Neuron (in vitro differentiated cells): ENCODE measurements at regions not wholly inside any gene's neighbourhood (a gene's known extent, or its start where the extent isn't known, plus 50 kb on each side); places are given as distances from the start of the nearest gene placed in this dataset.

Experiments
- H2AFZ ChIP-seq: one replicate; pipeline ENCODE4 v1.6.1; 2013; ENCODE audit warnings: low read depth, mild to moderate bottlenecking, inconsistent platforms, low read length, moderate library complexity
- H3K27me3 ChIP-seq: one replicate; pipeline ENCODE4 v1.6.1; 2013; ENCODE audit warnings: low read length; ENCODE audit not compliant: insufficient read depth
- H3K36me3 ChIP-seq: one replicate; pipeline ENCODE4 v1.6.1; 2013; ENCODE audit warnings: low read length; ENCODE audit not compliant: insufficient read depth
- H3K4me1 ChIP-seq: one replicate; pipeline ENCODE4 v1.6.1; 2013; ENCODE audit warnings: low read length; ENCODE audit not compliant: insufficient read depth
- H3K4me3 ChIP-seq: 2 replicates; pipeline ENCODE4 v1.5.1; 2013; ENCODE audit warnings: mild to moderate bottlenecking, low read length, moderate library complexity
- H3K9me3 ChIP-seq: one replicate; pipeline ENCODE4 v1.6.1; 2013; ENCODE audit warnings: low read length

- Histone ChIP-seq H3K4me3 (no peak overlapping the region), H2AFZ (no peak overlapping the region), H3K9me3 (no peaks in the 10 kb centered on the region), H3K27me3 (no peaks in the 10 kb centered on the region), H3K36me3 (no peaks in the 10 kb centered on the region), H3K4me1 (no peaks in the 10 kb centered on the region)
Observed at GRCh38 chr3:59660376-59660775, 610.6 kb upstream of the CFAP20DC start.

- no peak overlapping the region for H3K4me3 ChIP-seq
- no peaks in the 10 kb centered on the region for H3K4me1 ChIP-seq
- H3K9me3 ChIP-seq = no peaks in the 10 kb centered on the region
- H3K27me3 ChIP-seq = no peaks in the 10 kb centered on the region
- no peaks in the 10 kb centered on the region for H3K36me3 ChIP-seq
- H2AFZ ChIP-seq = no peak overlapping the region
Observed at GRCh38 chr3:59659755-59660154, 609.9 kb upstream of the CFAP20DC start.

GRCh38 chr3:59658866-59659265 is 609.0 kb upstream of the CFAP20DC start:
- Histone ChIP-seq H3K27me3 (no peaks in the 10 kb centered on the region), H3K36me3 (no peaks in the 10 kb centered on the region), H3K4me1 (no peaks in the 10 kb centered on the region), H2AFZ (no peak overlapping the region), H3K9me3 (no peaks in the 10 kb centered on the region), H3K4me3 (no peak overlapping the region)

GRCh38 chr3:59658274-59658673 is 608.4 kb upstream of the CFAP20DC start:
- Histone ChIP-seq H3K4me3 (no peak overlapping the region), H3K9me3 (no peaks in the 10 kb centered on the region), H3K36me3 (no peaks in the 10 kb centered on the region), H3K4me1 (no peaks in the 10 kb centered on the region), H3K27me3 (no peaks in the 10 kb centered on the region), H2AFZ (no peak overlapping the region)

- no peaks in the 10 kb centered on the region for H3K4me1 ChIP-seq
- no peaks in the 10 kb centered on the region for H3K36me3 ChIP-seq
- H3K27me3 ChIP-seq = no peaks in the 10 kb centered on the region
- no peaks in the 10 kb centered on the region for H3K9me3 ChIP-seq
- no peak overlapping the region for H3K4me3 ChIP-seq
- H2AFZ ChIP-seq = no peak overlapping the region
Observed at GRCh38 chr3:59655418-59656015, 605.7 kb upstream of the CFAP20DC start.

GRCh38 chr3:59654480-59655417 is 604.9 kb upstream of the CFAP20DC start:
- H3K9me3 ChIP-seq = no peaks in the 10 kb centered on the region
- no peaks in the 10 kb centered on the region for H3K36me3 ChIP-seq
- H3K27me3 ChIP-seq = no peaks in the 10 kb centered on the region
- H3K4me1 ChIP-seq = no peaks in the 10 kb centered on the region
- no peak overlapping the region for H3K4me3 ChIP-seq
- no peak overlapping the region for H2AFZ ChIP-seq

GRCh38 chr3:59654123-59654479 is 604.3 kb upstream of the CFAP20DC start:
- H3K4me3 ChIP-seq = no peak overlapping the region
- no peak overlapping the region for H2AFZ ChIP-seq
- no peaks in the 10 kb centered on the region for H3K27me3 ChIP-seq
- H3K4me1 ChIP-seq = no peaks in the 10 kb centered on the region
- peaks cover 2% of the 10 kb centered on the region for H3K9me3 ChIP-seq
- no peaks in the 10 kb centered on the region for H3K36me3 ChIP-seq

- Histone ChIP-seq H3K9me3 (peaks cover 3% of the 10 kb centered on the region), H3K4me1 (no peaks in the 10 kb centered on the region), H2AFZ (no peak overlapping the region), H3K36me3 (no peaks in the 10 kb centered on the region), H3K27me3 (no peaks in the 10 kb centered on the region), H3K4me3 (no peak overlapping the region)
Observed at GRCh38 chr3:59653405-59654122, 603.7 kb upstream of the CFAP20DC start.

GRCh38 chr3:59644479-59645402 is 594.9 kb upstream of the CFAP20DC start:
- peaks cover 3% of the 10 kb centered on the region for H3K9me3 ChIP-seq
- no peak overlapping the region for H2AFZ ChIP-seq
- no peaks in the 10 kb centered on the region for H3K27me3 ChIP-seq
- H3K36me3 ChIP-seq = no peaks in the 10 kb centered on the region
- no peaks in the 10 kb centered on the region for H3K4me1 ChIP-seq
- H3K4me3 ChIP-seq = no peak overlapping the region

- Histone ChIP-seq H3K36me3 (no peaks in the 10 kb centered on the region), H3K27me3 (no peaks in the 10 kb centered on the region), H2AFZ (no peak overlapping the region), H3K4me1 (no peaks in the 10 kb centered on the region), H3K4me3 (no peak overlapping the region), H3K9me3 (no peaks in the 10 kb centered on the region)
Observed at GRCh38 chr3:59641169-59641899, 591.5 kb upstream of the CFAP20DC start.

GRCh38 chr3:59632760-59633573 is 583.1 kb upstream of the CFAP20DC start:
- no peaks in the 10 kb centered on the region for H3K9me3 ChIP-seq
- H3K4me1 ChIP-seq = no peaks in the 10 kb centered on the region
- no peak overlapping the region for H2AFZ ChIP-seq
- H3K4me3 ChIP-seq = no peak overlapping the region
- H3K36me3 ChIP-seq = no peaks in the 10 kb centered on the region
- H3K27me3 ChIP-seq = no peaks in the 10 kb centered on the region
